ENCODE measurements at regions not wholly inside any gene's neighbourhood (a gene's known extent, or its start where the extent isn't known, plus 50 kb on each side); places are given as distances from the start of the nearest gene placed in this dataset.

DNA sequence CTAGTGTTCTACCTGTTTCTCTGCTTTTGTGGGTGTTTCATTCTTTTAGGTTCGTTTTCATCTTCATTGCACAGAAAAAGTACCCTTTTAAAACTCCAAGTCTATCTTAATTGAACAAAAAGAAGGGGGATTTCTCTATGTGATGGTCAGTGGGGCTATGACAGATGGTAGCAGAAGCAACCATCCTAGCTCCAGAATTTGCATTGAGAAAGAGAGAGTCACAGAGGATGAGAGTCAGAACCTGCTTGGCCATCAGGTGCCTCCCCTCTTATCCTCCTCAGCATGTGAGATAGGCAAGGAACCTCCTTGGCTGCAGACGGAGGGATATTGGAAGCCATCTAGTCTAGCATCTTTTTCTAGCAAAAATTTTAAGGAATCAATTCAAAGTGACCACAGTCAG is 398.0 kb upstream of the DCC start:
- no peak for DNase-seq (ENCODE audit: low spot score)

DNA sequence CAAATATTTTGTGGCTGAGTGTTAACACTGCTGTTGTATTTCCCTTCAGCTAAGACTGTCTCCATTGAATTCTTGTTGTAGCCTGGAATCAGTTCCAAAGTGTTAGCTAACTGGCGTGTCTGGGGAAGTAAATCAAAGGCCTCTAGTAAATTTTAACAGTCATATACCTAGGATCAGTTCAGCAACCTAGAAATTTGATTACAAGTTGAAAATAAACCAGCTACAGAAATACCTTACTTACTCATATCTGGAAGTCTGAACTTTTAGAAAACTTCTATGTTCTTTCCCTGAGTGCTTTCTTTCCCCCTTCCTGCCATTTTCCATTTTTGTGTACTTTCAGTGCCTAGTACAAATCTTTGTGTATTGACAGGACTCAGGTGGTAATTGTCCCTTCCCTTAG is 396.7 kb upstream of the DCC start:
- no peak for DNase-seq (ENCODE audit: low spot score)

- DNase-seq (ENCODE audit: low spot score), result no peak
These were observed 393.1 kb upstream of the DCC start for GRCh38 chr18:51946946-51947345.

GRCh38 chr18:51952844-51953243 is 387.2 kb upstream of the DCC start:
- DNase-seq (ENCODE audit: low spot score), result no peak

- DNase-seq (ENCODE audit: low spot score), result no peak
These were observed 386.5 kb upstream of the DCC start for GRCh38 chr18:51953521-51953920.

DNA sequence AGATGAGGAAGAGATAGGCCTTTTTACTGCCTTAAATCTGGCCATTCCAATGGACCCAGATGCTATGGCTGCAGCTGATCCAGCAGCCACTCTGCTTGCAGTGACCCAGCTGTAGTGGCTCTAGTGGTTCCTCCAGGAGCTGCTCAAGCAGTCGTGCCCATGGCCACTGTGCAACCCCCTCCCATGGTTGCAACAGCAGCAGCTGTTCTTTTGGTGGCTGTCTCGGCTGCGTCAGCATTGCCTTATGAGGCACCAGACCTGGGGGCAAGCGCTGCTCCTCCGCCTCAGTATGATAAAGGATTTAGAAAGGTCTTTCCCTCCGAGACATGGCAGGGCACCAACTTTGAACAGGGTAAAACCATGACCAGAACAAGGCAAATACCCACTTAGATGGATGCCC is 384.9 kb upstream of the DCC start:
- DNase-seq (ENCODE audit: low spot score), result no peak

- no peak for DNase-seq (ENCODE audit: low spot score)
These were observed 383.0 kb upstream of the DCC start for GRCh38 chr18:51957001-51957400.

DNA sequence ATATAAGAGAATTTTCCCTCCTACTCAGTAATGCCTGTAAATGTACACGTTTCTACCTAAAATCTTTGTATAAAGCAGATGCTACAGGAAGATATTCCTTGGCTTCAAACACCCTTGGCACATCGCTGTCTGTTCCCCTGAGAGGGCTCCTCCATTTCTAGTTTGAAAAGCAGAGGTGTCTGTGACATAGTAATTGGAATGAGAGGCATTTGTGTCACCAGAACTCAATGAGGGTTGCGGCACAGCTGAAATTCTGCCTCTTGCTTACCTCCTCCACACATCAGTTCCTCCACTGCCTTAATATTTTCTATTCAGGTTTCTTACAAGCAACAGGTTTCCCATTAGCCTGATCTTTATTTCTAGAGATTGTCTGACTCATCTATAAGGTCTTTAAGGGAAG is 359.9 kb upstream of the DCC start:
- no peak for DNase-seq (ENCODE audit: low spot score)

DNA sequence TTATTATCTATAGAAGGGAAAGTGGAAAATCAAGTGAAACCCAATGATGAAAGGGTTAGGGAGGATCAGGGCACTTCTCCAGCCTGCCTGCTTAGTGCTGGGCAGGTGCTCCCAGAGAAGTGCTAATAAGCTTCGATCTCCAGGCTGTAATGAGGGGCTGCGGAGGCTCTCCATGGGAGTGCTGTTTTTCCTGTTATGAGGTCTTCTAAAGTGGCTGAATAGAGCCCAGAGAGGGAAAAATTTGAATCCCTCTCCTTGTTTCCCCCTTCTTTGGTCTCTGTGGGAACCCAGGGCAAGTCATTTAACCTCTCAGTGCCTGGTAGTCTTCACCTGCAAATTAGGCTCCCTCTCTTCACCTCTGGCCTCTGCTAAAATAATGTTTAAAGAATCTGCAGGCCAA is 351.7 kb upstream of the DCC start:
- DNase-seq (ENCODE audit: low spot score), result no peak

DNA sequence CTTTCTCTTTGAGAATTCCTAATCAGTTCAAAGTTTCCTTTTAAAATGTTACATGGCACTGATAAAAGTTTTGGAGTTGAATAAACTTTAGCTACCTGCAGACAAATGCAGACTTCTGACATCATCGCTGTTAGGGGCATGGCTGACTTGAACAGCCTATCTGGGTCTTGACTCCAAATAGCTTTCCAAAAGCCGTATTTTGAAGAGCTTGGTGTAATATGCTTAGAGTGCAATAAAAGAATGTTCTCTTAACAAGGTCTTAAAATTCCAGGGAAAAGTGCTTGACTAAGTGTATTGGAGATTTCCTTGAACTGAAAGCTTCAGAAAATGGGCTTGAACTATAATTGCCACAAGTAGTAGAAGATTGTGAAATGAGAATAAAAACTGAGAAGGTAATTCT is 342.9 kb upstream of the DCC start:
- DNase-seq (ENCODE audit: low spot score), result no peak

GRCh38 chr18:51998066-51998465 is 341.9 kb upstream of the DCC start:
- DNase-seq (ENCODE audit: low spot score), result no peak

GRCh38 chr18:51998711-51999110 is 341.3 kb upstream of the DCC start:
- no peak for DNase-seq (ENCODE audit: low spot score)

- DNase-seq (ENCODE audit: low spot score), result no peak
These were observed 340.6 kb upstream of the DCC start for GRCh38 chr18:51999351-51999750.

GRCh38 chr18:52000435-52000834 is 339.6 kb upstream of the DCC start:
- DNase-seq (ENCODE audit: low spot score), result no peak

DNA sequence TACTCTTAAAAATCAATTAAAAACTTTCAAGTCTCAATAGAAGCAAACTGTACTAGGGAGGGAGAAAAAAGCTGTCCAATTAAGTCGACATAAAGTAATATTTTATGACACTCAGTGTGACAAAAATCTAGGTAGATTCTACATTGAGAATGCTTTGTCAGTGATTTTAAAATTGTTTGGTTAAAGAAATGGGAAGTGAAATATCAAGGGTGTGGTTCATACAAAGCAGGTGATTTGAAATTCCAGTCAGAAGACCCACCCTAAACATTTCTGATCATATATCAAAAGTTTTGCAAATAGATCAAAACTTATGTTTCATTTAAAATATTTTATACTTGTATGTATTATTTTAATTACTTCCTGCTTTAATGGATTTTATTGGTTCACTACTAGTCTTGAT is 338.9 kb upstream of the DCC start:
- no peak for DNase-seq (ENCODE audit: low spot score)

GRCh38 chr18:52002600-52002999 is 337.4 kb upstream of the DCC start:
- DNase-seq (ENCODE audit: low spot score), result no peak

DNA sequence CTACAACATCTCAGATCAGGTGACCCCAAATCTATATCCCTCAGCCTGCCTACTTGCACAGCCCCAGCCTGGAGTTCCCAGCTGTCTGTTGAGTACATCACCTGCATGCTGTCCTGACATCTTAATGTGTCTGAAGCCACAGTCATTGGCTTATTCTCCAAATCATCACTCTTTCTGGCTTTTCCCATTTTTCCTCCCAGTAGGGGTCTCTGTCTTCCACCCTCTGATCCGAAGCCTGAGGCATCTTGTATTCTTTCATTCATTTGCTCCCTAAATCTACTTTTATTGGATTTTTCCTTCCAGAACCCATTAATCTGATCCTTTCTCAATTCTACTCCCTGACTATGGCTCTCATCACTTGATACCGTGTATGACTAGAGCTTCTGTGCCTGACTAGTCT is 332.9 kb upstream of the DCC start:
- no peak for DNase-seq (ENCODE audit: low spot score)

GRCh38 chr18:52008330-52008729 is 331.7 kb upstream of the DCC start:
- no peak for DNase-seq (ENCODE audit: low spot score)

DNA sequence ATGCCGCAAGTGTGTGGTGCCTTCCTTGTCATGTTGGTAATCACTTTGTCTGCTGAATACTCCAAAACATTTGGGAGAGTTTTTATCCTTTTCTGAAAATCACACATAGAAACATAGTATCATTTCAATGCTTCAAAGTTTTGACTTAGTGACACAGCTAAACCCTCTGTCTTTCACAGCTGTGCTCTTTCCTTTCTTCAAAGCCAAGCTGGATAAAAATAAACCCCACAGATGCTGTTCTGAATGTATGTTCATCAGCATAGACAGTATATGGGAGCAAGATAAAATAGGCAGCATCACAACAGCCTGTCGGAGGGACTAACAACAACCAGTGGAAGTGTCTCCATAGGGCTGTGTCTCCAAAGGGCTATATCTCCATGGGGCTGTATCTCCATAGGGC is 331.3 kb upstream of the DCC start:
- DNase-seq (ENCODE audit: low spot score), result no peak

GRCh38 chr18:52009958-52010357 is 330.0 kb upstream of the DCC start:
- no peak for DNase-seq (ENCODE audit: low spot score)

- DNase-seq (ENCODE audit: low spot score), result no peak
These were observed 293.9 kb upstream of the DCC start for GRCh38 chr18:52045946-52046675.

- no peak for DNase-seq (ENCODE audit: low spot score)
These were observed 293.2 kb upstream of the DCC start for GRCh38 chr18:52046842-52047241.

DNA sequence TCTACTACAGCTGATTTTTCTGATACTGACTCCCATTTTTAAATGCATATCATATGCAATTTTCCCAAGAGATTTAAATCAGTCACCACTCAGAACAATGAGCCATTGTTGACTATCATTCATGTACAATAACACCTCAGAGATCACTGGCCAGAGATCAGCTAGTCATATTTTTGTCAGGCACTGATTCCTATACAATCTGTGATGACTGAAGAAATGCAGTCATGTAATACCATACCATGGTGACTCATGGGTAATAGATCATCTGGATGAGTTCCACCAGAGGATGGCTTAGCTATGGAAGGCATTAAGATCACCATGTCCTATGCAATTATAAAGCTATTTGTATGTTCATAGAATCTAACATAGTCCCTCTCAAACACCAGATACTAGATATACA is 285.7 kb upstream of the DCC start:
- no peak for DNase-seq (ENCODE audit: low spot score)

DNA sequence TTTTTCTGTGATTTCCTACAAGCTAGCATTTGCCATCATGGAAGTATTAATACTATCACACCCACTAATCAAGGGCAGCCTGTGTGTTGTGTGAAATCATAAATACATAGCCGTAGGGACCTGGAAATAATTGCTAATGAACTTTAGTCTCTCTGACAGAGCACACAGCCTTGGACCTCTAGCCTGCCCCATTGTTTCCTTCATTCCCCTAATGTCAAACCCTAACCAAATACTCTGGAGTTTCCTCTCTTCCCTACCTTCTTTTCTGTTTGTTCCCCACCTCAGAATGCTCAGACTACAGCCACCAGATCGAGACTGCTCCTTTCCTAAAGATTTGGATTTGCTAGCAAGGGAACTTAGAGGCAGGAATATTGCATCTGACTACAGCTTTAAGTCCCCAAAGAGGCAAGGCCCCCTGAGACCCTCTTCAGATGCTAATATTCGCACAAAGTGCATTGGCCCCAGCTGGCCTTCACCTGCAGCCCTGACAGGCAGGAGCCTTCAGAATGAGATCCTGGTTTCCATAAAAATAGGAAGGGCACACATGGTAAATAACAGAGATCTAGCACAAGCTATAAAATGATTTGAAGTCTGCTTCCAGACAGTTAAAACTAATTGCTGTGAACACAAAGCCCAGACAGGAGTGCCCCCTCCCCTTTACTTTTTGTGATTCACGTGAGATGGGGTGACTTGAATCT is 279.2 kb upstream of the DCC start:
- DNase-seq (ENCODE audit: low spot score), result no peak

Measured in AG08396 (cell line).